Retinal pigment epithelial cell (primary cell): ENCODE measurements at regions not wholly inside any gene's neighbourhood (a gene's known extent, or its start where the extent isn't known, plus 50 kb on each side); places are given as distances from the start of the nearest gene placed in this dataset.

ENCODE experiments used
- DNase-seq: peaks from one replicate; pipeline ENCODE4 v3.0.0-alpha.2; 2010; ENCODE audit warnings: low read depth
- H3K4me3 ChIP-seq: 2 replicates; pipeline ENCODE4 v1.5.1; 2011; ENCODE audit warnings: mild to moderate bottlenecking, low read length, control low read depth, moderate library complexity
- CTCF ChIP-seq: conservative IDR thresholded peaks from 2 replicates; pipeline ENCODE4 v1.5.1; 2011; ENCODE audit warnings: low read depth, low read length, control low read depth, inconsistent platforms

GRCh38 chr9:129322022-129322621, 144.1 kb upstream of the IER5L start:
- peak; percentile 16 for TF ChIP-seq CTCF
- no peak overlapping the region for H3K4me3 ChIP-seq
- DNase-seq = no peak

GRCh38 chr9:129321286-129322021, 143.4 kb upstream of the IER5L start:
- DNase-seq = no peak
- TF ChIP-seq CTCF = no peak
- peak overlapping the region; percentile 39 for H3K4me3 ChIP-seq

GRCh38 chr9:129320575-129321285, 142.7 kb upstream of the IER5L start:
- H3K4me3 ChIP-seq = peak overlapping the region; percentile 39
- peak; percentile 84 for DNase-seq
- no peak for TF ChIP-seq CTCF

- H3K4me3 ChIP-seq = no peak overlapping the region
- no peak for DNase-seq
- no peak for TF ChIP-seq CTCF
Measured at GRCh38 chr9:129319938-129320481, 141.9 kb upstream of the IER5L start.

GRCh38 chr9:129319076-129319937, 141.2 kb upstream of the IER5L start:
- no peak for DNase-seq
- no peak for TF ChIP-seq CTCF
- H3K4me3 ChIP-seq = no peak overlapping the region

GRCh38 chr9:129318121-129319075, 140.3 kb upstream of the IER5L start:
- TF ChIP-seq CTCF = no peak
- DNase-seq = no peak
- H3K4me3 ChIP-seq = no peak overlapping the region
